Left lung (tissue), 4 donors: ENCODE measurements at regions not wholly inside any gene's neighbourhood (a gene's known extent, or its start where the extent isn't known, plus 50 kb on each side); places are given as distances from the start of the nearest gene placed in this dataset.

Experiments used
- ATAC-seq: fragments of 200-7000 bp; cut with Tn5 transposase; one replicate; pipeline ENCODE4 v1.9.1; 2020; ENCODE audit warnings: moderate library complexity
- DNase-seq, 4 donors: peaks; one replicate each; pipeline ENCODE4 v3.0.0-alpha.2; 2013 to 2020
- H3K27ac ChIP-seq, 2 donors: fragments of 200-600 bp; sonication (generic) in 1 of 2; one replicate each; pipeline versions ENCODE4 v1.5.0 to v1.8.0; 2020 to 2021
- H3K27me3 ChIP-seq, 2 donors: fragments of 200-600 bp; sonication (generic) in 1 of 2; one replicate each; pipeline versions ENCODE4 v1.5.0 to v1.8.0; 2020 to 2021
- H3K36me3 ChIP-seq, 2 donors: fragments of 200-600 bp; sonication (generic) in 1 of 2; one replicate each; pipeline versions ENCODE4 v1.5.0 to v1.8.0; 2020 to 2021
- H3K4me1 ChIP-seq, 2 donors: fragments of 200-600 bp; one replicate each; pipeline ENCODE4 v1.8.0; 2021
- H3K4me3 ChIP-seq, 2 donors: fragments of 200-600 bp; sonication (generic) in 1 of 2; one replicate each; pipeline versions ENCODE4 v1.5.0 to v1.8.0; 2020 to 2021; ENCODE audit warnings: mild to moderate bottlenecking in 1 of 2
- H3K9me3 ChIP-seq, 2 donors: fragments of 200-600 bp; sonication (generic) in 1 of 2; one replicate each; pipeline versions ENCODE4 v1.5.0 to v1.8.0; 2020 to 2021
- intact Hi-C, 2 donors: fragments of 100-400 bp; cut with DNase I; formaldehyde crosslinking; loops; one replicate each; pipeline versions ENCODE4 v1.11.2 to v1.14.2; 2022
- TF ChIP-seq, protein P1 (sequence below), 2 donors: fragments of 200-600 bp; sonication (generic) in 1 of 2; IDR thresholded peaks; one replicate each; pipeline versions ENCODE4 v1.5.0 to v1.8.0; 2021; ENCODE audit warnings: antibody characterized with exemption in 2 of 2
- donor health status: DM: no; HTN: yes; CAD: no.
- donor health status: DM: no; HTN: no; CAD: no.

DNA sequence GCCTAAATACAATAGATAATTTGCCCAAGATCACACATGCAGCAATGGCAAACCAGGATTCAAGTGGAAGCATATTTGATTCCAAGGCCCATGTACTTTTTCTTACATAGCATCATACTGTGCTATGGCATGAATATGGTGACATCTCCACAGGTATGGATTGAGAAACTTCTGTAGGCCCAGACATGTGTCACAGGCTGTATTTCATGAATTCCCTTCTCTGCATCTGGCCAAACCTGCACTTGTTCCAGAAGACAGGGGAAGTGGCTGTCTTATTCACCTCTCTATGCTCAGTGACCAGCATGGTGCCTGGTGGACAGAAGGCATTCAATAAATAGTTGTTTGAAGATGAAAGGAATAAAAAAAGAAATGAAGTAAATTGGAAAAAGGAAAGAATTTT lies 77.3 kb upstream of the TMEM164 start:
- Histone ChIP-seq H3K36me3 (no peaks in the 10 kb centered on the region), H3K27me3 (no peaks in the 10 kb centered on the region), H3K4me1 (no peaks in the 10 kb centered on the region), H3K9me3 (no peaks in the 10 kb centered on the region), H3K4me3 (no peak overlapping the region), H3K27ac (no peak overlapping the region)
- intact Hi-C loops, result no loop called here
- TF ChIP-seq, protein P1, sequence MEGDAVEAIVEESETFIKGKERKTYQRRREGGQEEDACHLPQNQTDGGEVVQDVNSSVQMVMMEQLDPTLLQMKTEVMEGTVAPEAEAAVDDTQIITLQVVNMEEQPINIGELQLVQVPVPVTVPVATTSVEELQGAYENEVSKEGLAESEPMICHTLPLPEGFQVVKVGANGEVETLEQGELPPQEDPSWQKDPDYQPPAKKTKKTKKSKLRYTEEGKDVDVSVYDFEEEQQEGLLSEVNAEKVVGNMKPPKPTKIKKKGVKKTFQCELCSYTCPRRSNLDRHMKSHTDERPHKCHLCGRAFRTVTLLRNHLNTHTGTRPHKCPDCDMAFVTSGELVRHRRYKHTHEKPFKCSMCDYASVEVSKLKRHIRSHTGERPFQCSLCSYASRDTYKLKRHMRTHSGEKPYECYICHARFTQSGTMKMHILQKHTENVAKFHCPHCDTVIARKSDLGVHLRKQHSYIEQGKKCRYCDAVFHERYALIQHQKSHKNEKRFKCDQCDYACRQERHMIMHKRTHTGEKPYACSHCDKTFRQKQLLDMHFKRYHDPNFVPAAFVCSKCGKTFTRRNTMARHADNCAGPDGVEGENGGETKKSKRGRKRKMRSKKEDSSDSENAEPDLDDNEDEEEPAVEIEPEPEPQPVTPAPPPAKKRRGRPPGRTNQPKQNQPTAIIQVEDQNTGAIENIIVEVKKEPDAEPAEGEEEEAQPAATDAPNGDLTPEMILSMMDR (IDR thresholded peaks at IDR 0.05), result no peak
- DNase-seq (no peak), ATAC-seq (no peak)

DNA sequence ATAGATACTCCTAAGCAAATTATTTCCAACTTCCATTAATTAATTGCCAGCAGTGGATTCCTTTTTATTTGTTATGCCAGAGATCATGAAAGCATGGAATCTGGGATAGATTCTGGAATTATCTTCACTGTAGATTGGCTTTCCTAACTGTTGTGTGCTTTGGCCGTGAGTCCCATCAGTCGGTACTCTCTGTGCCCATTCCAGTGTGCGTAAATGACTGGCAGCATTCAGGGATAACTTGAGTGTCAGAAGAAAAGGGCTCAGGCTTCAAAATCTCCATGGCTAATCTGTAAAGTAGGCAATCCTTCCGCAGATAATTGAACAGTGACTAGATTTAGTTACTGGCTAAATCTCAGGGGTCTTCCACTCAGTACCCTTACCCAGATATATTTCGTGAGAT lies 76.8 kb upstream of the TMEM164 start:
- H3K36me3 ChIP-seq, result no peaks in the 10 kb centered on the region
- no peak overlapping the region for H3K4me3 ChIP-seq
- no peak overlapping the region for H3K27ac ChIP-seq
- intact Hi-C loops, result no loop called here
- H3K4me1 ChIP-seq, result no peaks in the 10 kb centered on the region
- H3K9me3 ChIP-seq, result no peaks in the 10 kb centered on the region
- no peak for ATAC-seq
- no peaks in the 10 kb centered on the region for H3K27me3 ChIP-seq
- no peak for DNase-seq
- TF ChIP-seq, protein P1 (IDR thresholded peaks at IDR 0.05), result no peak

DNA sequence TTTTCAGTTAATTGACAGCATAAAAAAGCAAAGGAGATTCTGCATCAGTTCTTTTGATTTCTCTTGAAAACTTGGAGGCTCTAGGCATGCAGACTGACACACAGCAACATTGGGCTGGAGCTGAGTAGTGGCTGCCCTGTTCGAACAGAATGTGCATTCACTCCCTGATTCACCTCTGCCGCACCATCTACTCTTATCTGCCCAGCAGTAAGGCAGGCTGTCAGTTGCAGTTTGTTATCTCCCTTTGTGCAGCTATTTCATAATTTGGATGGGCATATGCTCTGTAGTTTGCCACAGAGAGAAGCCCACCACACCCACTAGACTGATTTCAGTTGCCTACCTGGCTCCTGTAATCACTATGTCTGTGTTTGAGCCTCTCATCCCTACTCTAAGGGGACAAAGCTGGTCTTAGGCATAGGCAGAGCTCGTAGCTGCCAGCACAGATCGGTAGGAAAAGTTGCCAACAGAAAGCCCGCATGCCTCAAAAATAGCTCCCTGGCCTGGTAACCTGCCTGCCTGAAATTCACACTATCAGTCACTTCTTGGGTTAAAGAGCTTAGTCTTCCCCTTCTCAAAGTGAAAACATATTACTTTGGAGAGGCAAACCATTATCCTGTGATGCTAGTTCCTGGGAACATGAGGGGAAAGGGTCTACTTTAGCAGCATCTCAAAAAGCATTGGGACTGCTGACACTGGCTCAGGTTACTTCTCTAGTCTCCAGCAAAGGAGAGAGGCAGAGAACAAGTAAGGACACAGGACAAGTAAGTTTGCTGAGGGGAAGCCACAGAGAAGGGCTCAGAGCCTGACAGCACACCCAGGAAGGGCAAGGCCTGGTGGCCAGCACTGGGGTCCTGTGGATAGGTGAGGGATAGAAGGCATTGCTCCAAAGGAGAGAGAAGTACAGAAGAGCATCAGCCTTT lies 75.9 kb upstream of the TMEM164 start:
- H3K27me3 ChIP-seq, result no peaks in the 10 kb centered on the region
- intact Hi-C loops, result no loop called here
- no peaks in the 10 kb centered on the region for H3K4me1 ChIP-seq
- DNase-seq, result no peak
- H3K27ac ChIP-seq, result no peak overlapping the region
- TF ChIP-seq, protein P1 (IDR thresholded peaks at IDR 0.05), result no peak
- no peaks in the 10 kb centered on the region for H3K9me3 ChIP-seq
- H3K4me3 ChIP-seq, result no peak overlapping the region
- no peaks in the 10 kb centered on the region for H3K36me3 ChIP-seq
- ATAC-seq, result no peak

DNA sequence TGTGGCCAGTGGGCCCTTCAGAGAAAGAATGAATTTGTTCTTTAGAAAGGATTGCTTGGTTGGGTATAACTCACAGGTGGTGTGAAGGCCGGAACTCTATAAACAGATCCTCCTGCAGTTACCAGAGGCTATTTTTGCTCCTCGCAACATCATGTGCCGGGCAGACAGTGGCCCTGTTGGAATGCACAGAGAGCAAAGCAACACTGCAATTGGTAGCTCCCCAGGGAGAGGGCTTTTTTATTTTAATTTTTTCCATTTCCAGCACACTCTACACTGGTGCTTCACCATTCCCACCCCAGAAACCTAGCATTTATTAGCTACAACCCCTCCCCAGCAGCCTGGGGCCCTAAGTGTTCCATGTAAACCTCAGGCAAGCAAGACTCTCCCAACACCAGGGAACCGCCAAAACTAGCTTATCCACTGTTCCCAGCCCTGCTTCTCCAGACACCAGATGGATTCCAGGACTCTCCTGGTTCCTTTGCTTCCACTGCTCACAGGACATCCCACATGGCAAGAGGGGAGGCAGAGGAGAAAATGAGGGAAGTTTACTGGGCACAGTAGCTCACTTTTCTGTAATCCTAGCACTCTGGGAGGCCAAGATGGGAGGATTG lies 75.1 kb upstream of the TMEM164 start:
- Histone ChIP-seq H3K36me3 (no peaks in the 10 kb centered on the region), H3K4me1 (no peaks in the 10 kb centered on the region), H3K27ac (no peak overlapping the region), H3K4me3 (no peak overlapping the region), H3K27me3 (no peaks in the 10 kb centered on the region), H3K9me3 (no peaks in the 10 kb centered on the region)
- intact Hi-C loops, result no loop called here
- TF ChIP-seq, protein P1 (IDR thresholded peaks at IDR 0.05), result no peak
- ATAC-seq, result no peak
- no peak for DNase-seq

DNA sequence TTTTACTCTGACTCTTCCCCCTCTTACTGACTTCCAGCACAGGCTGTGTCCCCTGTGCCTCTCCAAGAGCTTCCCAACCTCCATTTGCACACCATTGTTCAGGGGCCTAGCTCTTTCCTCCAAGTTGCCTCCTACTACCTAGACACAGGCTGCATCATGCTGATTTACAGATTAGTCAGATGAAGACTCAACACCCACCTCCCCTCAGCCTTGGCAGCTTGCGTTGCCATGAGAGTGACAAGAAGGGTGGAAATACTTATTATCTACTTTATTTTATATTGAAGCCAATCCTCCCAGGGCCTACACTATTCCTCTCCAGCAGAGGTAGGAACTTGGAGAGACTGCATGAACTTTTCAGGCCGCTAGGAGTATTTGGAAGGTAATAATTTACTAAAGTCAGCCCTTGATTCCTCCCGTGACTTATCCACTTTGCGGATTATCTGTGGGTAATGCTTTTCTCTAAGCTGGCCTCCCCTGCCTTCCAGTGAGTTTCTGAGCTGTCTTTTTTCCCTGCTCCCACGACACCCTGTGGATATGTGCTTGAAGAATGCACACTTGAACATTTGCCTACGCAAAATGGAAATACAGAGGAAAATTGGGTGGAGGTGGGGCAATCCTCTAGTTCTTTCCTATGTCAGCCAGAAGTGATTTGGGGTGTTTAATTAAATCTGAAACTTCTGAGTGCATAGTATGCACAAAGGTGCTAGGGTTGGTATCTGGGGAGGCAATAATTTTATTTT lies 74.1 kb upstream of the TMEM164 start:
- Histone ChIP-seq H3K4me1 (no peaks in the 10 kb centered on the region), H3K36me3 (no peaks in the 10 kb centered on the region), H3K27ac (no peak overlapping the region), H3K27me3 (no peaks in the 10 kb centered on the region), H3K9me3 (no peaks in the 10 kb centered on the region), H3K4me3 (no peak overlapping the region)
- DNase-seq (no peak), ATAC-seq (no peak)
- intact Hi-C loops, result no loop called here
- TF ChIP-seq, protein P1 (IDR thresholded peaks at IDR 0.05), result no peak
